ENCODE measurements at regions not wholly inside any gene's neighbourhood (a gene's known extent, or its start where the extent isn't known, plus 50 kb on each side); places are given as distances from the start of the nearest gene placed in this dataset.
"Not testable (repeated sequence)": the region's sequence is repeated elsewhere in the genome, so short reads cannot be mapped to it uniquely, and the experiment has no call there.

DNA sequence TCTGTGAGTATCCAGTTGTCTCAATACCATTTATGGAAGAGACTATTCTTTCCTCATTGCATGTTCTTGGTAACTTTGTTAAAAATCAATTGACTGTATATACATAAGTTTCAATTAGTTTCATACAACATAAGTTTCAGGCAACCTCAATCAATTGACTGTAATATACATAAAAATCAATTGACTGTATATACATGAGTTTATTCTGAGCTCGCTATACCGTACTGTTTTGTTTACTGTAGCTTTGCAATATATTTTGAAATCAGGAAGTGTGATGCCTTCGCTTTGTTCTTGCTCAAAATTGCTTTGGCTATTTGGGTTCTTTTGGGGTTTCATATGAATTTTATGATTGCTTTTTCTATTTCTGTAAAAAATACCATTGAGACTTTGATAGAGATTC lies 392.0 kb downstream of the BTG1 start:
- TF ChIP-seq, protein P1, sequence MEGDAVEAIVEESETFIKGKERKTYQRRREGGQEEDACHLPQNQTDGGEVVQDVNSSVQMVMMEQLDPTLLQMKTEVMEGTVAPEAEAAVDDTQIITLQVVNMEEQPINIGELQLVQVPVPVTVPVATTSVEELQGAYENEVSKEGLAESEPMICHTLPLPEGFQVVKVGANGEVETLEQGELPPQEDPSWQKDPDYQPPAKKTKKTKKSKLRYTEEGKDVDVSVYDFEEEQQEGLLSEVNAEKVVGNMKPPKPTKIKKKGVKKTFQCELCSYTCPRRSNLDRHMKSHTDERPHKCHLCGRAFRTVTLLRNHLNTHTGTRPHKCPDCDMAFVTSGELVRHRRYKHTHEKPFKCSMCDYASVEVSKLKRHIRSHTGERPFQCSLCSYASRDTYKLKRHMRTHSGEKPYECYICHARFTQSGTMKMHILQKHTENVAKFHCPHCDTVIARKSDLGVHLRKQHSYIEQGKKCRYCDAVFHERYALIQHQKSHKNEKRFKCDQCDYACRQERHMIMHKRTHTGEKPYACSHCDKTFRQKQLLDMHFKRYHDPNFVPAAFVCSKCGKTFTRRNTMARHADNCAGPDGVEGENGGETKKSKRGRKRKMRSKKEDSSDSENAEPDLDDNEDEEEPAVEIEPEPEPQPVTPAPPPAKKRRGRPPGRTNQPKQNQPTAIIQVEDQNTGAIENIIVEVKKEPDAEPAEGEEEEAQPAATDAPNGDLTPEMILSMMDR (IDR thresholded peaks at IDR 0.05; ENCODE audit: extremely low read depth, missing control alignments), result no peak

DNA sequence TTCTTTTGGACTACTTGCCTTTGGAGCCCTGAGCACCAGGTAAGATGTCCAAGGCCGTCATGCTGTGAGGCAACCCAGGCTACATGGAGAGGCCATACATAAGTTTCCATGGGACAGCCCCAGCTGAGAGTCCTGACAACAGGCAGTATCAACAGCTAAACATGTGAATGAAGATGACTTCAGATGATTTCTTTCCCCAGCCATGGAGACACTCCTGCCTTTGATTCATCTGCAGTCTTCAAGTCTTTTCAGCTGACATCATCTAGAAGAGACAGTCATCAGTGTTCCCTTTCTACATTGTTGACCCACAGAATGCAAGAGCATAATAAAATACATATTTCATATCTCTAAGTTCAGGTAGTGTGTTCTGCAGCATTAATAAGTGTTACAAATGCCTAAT lies 398.7 kb downstream of the BTG1 start:
- DNase-seq (ENCODE audit: low spot score), result no peak
- TF ChIP-seq, protein P1 (IDR thresholded peaks at IDR 0.05; ENCODE audit: extremely low read depth, missing control alignments), result no peak

More for the DNA sequence above, 392.0 kb downstream of the BTG1 start:
- no peak for DNase-seq (ENCODE audit: low spot score)

DNA sequence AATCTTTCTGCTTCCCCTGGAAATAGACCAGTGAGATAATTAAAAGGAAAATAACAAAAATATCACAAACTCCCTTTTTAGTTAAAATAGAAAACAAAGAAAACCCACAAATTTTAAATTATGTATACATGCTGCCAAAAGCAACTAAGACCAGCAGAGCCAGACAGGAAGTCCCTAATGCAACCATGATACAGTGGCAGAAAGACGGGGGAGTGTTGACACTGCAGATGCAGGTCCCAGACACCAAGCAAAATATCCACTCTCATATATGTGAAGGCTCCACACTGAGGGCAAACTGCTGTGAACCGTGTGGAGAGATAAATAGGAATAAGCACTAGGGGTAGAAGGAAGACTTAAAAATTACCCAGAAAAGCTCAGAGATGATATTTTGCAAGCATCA lies 401.0 kb downstream of the BTG1 start:
- TF ChIP-seq, protein P1 (IDR thresholded peaks at IDR 0.05; ENCODE audit: extremely low read depth, missing control alignments), result no peak
- DNase-seq (ENCODE audit: low spot score), result no peak

DNA sequence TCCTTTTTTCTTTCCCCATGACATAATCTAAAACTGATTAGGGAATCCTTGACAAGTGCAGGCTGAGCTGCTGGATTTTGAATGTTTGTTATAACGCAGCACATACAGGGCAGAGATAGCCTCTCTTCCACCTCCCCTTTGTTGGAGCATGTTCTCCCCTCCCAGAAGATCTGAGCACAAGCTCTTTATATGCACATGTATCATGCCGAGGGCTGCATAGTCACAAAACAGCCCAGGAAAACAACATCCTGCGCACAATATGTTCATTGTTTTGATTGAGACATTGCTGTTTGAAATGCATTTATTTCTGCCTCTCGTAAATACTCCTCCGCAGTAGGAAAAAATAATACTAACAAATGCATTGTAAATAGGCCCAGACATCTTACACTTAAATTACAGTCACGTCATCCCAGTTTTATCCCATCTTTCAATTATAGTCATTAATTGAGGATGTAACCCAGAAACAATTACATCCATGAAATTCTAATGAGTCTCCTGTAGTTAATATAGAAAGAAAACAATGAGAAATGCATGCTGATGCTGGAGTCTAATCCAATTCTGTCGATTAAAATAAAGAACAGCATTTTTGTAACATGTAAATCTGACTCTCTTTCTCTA lies 401.8 kb downstream of the BTG1 start:
- TF ChIP-seq, protein P1 (IDR thresholded peaks at IDR 0.05; ENCODE audit: extremely low read depth, missing control alignments), result no peak
- DNase-seq (ENCODE audit: low spot score), result no peak

DNA sequence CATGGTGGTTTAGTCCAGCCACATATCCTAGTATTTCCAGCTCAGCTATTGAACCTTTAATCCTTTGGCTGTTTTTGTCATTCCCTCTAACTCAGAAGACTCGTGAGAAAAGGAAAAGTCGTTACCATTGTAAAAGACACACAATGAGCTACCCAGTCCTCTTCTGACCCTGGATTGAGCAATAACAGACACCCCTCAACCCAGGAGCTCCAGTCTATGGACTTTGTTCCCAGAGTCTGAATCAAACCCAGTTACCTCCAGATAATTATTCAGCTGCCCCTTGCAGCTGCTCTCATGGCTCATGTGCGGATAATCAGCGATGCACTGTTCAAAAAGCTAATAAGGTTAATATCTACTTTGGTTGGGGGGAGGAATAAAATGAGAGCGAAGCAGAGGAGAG lies 402.4 kb downstream of the BTG1 start:
- no peak for DNase-seq (ENCODE audit: low spot score)
- TF ChIP-seq, protein P1 (IDR thresholded peaks at IDR 0.05; ENCODE audit: extremely low read depth, missing control alignments), result no peak

DNA sequence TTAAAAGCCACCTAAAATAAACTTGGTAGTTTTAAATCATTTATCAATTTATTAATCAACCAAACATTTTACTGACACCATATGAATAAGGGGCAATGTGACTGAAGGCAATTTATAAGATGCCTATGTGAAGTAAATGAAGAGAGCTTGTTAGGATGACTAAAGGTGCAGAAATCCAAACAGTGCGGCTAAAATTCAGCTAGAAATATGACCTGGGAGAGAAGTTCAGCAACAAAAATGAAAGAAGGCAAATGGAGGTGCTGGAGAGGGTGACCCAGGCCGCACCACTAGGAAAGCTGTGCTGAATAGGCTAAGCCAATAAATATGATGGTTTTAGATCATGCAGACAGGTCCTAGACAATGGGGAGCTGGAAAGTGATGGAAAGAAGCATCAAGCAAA lies 403.7 kb downstream of the BTG1 start:
- no peak for DNase-seq (ENCODE audit: low spot score)
- TF ChIP-seq, protein P1 (IDR thresholded peaks at IDR 0.05; ENCODE audit: extremely low read depth, missing control alignments), result no peak

DNA sequence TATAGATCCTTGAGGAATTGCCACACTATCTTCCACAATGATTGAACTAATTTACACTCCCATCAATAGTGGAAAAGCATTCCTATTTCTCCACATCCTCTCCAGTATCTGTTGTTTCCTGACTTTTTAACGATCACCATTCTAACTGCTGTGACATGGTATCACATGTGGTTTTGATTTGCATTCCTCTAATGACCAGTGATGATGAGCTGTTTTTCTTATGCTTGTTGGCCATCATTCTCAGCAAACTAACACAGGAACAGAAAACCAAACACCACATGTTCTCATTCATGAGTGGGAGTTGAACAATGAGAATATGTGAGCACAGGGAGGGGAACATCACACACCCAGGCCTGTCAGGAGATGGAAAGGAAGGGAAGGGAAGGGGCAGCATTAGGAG lies 411.8 kb downstream of the BTG1 start:
- DNase-seq (ENCODE audit: low spot score), result not testable (repeated sequence)

DNA sequence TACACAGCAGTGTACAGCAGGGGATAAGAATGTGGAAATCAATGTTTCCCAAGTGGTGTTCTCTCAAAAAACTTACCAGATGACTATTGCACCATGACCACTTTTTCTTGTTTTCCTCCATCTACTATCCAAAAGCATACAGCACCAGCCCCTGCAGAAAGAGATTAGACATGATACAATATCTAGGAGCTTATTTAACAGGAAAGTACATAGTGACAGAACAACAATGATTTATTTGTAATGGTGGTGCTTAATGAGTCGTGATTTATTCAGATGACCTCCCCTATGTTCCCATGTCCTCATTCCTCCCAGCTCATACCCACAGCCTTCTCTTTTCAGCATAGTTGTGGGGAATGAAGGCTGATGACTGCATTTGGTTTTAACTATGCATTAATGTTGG lies 413.6 kb downstream of the BTG1 start:
- no peak for DNase-seq (ENCODE audit: low spot score)
- TF ChIP-seq, protein P1 (IDR thresholded peaks at IDR 0.05; ENCODE audit: extremely low read depth, missing control alignments), result no peak
